HG03521 (cell line): ENCODE measurements at regions not wholly inside any gene's neighbourhood (a gene's known extent, or its start where the extent isn't known, plus 50 kb on each side); places are given as distances from the start of the nearest gene placed in this dataset.

ENCODE experiments used
- ATAC-seq: cut with Tn5 transposase; IDR thresholded peaks from one replicate; pipeline ENCODE4 v1.9.1; 2021; ENCODE audit warnings: mild to moderate bottlenecking, moderate library complexity; ENCODE audit not compliant: unreplicated experiment

DNA sequence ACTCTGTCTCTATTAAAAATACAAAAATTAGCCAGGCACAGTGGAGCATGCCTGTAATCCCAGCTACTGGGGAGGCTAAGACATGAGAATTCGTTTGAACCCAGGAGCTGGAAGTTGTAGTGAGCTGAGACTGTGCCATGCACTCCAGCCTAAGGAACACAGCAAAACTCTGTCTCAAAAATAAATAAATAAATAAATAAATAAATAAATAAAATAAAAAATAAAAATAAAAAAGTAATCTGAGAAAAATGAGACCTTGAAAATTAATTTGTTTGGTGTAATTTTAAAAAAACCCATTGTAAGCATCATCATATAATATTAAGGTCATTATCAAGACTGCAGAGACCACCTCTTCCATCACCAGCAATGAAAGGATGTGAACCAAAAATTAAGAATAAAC lies 997.1 kb downstream of the CDH18 start:
- no peak for ATAC-seq

GRCh38 chr5:18992264-18992663 lies 995.7 kb downstream of the CDH18 start:
- ATAC-seq: no peak

GRCh38 chr5:18999478-18999877 lies 988.5 kb downstream of the CDH18 start:
- ATAC-seq: no peak

DNA sequence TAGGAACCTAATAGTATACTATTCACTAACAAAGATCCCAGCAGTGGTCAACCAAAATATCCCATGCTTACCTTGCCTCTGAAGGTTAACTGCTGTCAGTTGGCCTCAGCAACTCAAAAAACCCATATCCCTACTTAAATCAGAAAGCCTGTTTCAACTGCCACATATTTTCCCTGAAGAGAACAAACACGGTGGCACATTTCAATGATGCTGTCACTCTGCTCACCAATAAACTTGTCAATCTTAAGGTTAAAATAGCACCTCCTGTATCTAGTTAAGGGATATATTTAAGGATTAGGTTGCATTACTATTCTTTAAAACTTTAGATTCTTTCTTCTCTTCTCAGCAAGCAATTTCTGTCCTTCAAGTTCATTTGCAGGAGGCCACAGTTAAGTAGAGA lies 986.9 kb downstream of the CDH18 start:
- ATAC-seq: no peak

GRCh38 chr5:19001539-19001938 lies 986.5 kb downstream of the CDH18 start:
- ATAC-seq: no peak

DNA sequence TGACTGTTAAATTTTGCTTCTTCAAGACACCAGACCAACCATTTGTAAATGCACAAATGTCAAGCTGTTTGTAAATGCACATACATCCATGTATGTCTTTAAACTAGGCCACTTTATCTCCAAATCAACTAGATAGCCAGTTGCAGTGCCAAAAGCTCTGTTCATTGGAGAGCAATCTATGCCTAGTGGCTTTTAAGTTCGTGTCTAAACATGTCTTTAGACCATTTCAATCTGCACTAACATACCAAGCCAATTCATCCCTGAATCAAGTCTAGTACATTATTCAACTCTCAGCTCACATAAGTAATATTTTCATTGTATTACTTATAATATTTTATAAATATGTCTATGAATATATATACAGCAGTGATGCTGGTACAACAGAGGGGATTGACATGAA lies 985.9 kb downstream of the CDH18 start:
- no peak for ATAC-seq

DNA sequence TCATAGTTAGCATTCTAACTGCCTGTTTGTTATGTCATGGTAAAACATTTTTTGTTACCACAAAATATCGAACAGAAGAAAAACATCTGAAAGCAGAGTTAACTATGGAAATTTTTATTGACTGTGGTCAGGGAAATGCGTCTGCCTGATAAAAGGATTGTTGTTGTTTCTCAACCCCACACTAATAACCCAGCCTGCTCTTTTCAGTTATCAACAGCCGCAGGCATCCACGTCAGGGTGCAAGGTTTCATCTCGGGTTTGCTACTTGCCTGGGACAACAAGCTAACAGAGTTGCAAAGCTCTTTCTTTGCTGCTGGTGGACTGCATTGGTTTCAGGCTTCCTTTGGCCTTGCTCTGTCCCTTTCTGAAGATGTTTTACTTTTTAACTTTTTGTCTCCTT lies 969.2 kb downstream of the CDH18 start:
- ATAC-seq: no peak

DNA sequence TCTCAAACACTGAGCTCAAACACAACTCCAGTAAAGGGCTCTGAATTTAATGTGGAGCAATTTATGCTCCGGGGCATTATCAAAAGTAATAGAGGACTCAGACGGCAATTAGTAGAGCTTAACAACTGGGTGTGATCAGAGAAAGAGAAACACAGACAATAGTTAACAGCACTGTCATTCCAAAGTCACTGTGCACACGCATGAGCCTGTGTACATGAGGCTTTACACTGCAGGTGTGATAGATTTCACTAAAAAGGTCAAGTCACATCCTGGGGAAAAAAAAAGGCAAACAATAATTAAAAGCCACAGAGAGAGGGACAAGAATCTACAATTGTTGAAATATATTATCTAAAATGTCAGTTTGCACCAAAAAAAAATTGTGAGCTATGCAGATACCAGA lies 956.5 kb downstream of the CDH18 start:
- no peak for ATAC-seq

DNA sequence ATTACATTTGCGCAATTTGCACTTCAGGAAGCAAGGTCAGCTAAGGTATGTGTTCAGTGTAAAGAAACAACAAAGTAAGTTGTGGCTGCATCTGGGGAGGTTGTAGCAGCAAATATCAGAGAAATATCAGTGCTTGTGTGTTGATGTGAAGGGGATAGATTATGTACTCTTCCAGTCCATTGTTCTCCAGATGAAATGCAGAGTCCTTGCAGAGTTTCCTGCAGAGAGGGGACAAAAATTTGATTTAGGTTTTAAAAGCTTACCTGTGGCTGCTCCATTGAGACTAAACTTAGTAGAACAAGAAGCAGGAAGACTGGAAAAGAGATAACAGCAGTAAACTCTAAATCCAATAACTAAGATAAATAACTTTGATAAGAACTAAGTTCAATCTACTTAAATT lies 952.2 kb downstream of the CDH18 start:
- ATAC-seq: no peak

GRCh38 chr5:19042106-19042505 lies 945.9 kb downstream of the CDH18 start:
- ATAC-seq: no peak

DNA sequence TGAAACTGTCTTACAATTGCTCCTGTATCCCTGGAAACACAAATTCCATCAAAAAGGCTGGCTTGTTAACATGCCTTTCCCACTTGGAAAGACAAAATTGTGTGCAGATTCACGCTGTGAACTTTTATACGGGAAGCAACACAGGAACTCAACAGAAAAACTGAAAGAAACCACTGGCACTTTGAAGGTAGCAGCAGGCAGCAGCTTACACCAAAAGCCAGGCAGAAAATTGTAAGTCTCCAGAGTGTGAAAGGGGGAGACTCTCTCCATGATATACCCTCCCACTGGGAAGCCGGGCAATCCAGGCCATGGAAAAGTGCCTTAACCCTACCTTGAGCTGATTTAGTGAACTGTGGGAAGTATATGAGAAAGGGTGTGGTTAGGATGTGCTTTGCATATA lies 943.7 kb downstream of the CDH18 start:
- ATAC-seq: no peak

- ATAC-seq: no peak
Observed at GRCh38 chr5:19044931-19045695, 942.9 kb downstream of the CDH18 start.

DNA sequence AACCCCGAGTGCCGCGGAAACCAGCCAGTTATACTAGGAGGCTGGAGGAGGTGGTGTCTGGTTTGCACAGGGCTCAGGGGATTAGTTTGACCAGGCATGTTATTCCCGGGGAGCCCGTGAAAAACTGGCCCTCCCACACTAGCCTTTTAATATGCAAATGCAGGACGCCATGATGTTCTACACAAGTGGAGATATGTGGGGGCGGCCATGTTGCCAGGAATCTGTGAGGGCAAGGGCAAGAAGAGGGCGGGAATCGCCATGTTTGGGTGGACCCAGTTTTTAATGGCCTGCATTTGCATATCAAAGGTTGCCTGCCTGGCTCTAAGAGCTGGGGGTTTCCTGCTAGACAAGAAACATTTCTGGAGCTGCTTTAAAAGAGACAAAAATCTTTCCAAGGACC lies 940.7 kb downstream of the CDH18 start:
- ATAC-seq: no peak

- no peak for ATAC-seq
Observed at GRCh38 chr5:19048726-19049125, 939.3 kb downstream of the CDH18 start.

DNA sequence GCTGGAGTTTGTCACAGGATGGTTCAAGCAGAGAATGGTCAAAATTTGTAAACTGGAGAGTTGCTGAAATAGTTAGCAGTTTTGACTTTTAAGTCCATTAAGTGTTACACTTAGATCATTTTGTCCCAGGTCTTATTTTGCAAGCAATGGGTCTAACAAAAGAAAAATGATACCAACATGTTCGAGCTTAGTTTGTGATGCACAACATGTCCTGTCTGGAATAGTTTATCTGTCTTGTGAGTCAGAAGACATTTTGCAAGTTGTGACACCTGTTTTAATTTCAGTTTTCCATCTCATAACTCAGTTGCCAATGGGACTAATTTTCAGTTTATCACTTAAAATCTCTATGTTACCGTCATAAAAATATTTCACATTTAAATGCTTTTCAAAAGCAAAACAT lies 929.8 kb downstream of the CDH18 start:
- no peak for ATAC-seq

DNA sequence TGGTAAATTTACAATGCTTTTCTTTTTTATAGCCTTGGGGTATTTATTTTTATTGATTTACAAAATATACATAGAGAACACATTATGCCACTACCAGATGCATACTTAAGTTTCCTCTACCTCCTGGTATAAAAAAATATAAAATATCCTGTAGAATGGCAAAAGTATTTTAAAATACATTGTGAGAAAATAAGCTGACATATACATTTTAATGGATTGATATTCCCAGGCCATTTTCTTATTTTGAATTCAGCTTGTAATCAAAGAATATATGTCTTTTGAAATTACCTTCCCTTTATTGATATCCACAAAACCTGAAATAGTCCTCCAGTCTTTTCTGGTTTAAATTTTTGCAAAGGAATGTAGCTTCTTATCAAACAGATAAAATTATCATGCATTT lies 923.9 kb downstream of the CDH18 start:
- ATAC-seq: no peak

GRCh38 chr5:19067741-19068140 lies 920.3 kb downstream of the CDH18 start:
- no peak for ATAC-seq

DNA sequence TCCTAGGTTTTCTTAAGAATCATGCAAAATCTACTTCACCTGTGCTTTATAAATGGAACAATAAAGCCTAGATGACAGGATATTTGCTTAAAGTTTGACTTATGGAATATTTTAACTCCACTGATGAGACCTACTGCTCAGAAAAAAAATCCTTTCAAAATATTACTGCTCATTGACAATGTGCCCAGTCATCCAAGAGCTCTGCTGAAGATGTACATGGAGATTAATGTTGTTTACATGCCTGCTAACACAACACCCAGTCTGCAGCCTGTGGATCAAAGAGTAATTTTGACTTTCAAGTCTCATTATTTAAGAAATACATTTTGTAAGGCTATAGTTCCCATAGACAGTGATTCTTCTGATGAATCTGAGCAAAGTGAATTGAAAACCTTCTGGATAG lies 889.6 kb downstream of the CDH18 start:
- ATAC-seq: no peak

- ATAC-seq: no peak
Observed at GRCh38 chr5:19099195-19099594, 888.8 kb downstream of the CDH18 start.

DNA sequence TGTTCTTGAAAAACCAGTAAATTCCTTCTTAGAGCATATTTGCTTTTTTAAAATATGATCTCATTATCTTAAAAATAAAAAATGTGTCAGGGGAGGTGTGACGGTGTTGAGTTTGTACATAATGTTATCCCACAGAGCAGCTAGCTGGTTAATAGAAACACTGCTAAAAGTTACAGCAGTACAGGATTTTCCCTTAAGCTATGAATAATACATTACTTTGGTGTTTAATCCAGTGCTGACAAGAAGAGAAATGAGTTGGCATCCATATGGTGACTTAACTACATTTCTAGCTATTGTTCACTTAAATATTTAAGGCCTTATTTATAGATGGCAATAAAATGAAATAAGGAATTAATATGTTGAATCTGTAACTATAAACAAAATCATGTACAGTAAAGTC lies 883.1 kb downstream of the CDH18 start:
- no peak for ATAC-seq

GRCh38 chr5:19122923-19123322 lies 865.1 kb downstream of the CDH18 start:
- ATAC-seq: no peak

- no peak for ATAC-seq
Observed at GRCh38 chr5:19125956-19126713, 861.9 kb downstream of the CDH18 start.

- no peak for ATAC-seq
Observed at GRCh38 chr5:19140276-19140675, 847.7 kb downstream of the CDH18 start.
